Endothelial cell (in vitro differentiated cells): ENCODE measurements at regions not wholly inside any gene's neighbourhood (a gene's known extent, or its start where the extent isn't known, plus 50 kb on each side); places are given as distances from the start of the nearest gene placed in this dataset.

Source experiments
- DNase-seq: peaks from one replicate; pipeline ENCODE4 v3.0.0; 2021; ENCODE audit warnings: low spot score
- H3K27ac Mint-ChIP-seq: one replicate; pipeline ENCODE4 v1.8.0; 2021; ENCODE audit warnings: mixed read lengths, inconsistent platforms; ENCODE audit not compliant: unreplicated experiment
- H3K27me3 Mint-ChIP-seq: one replicate; pipeline ENCODE4 v1.8.0; 2021; ENCODE audit warnings: mild to moderate bottlenecking, moderate library complexity, mixed read lengths, inconsistent platforms; ENCODE audit not compliant: unreplicated experiment
- H3K36me3 Mint-ChIP-seq: one replicate; pipeline ENCODE4 v1.8.0; 2021; ENCODE audit warnings: mild to moderate bottlenecking, low read depth, mixed read lengths, inconsistent platforms; ENCODE audit not compliant: unreplicated experiment
- H3K4me1 Mint-ChIP-seq: one replicate; pipeline ENCODE4 v1.8.0; 2021; ENCODE audit warnings: mild to moderate bottlenecking, mixed read lengths, inconsistent platforms; ENCODE audit not compliant: unreplicated experiment
- H3K4me3 Mint-ChIP-seq: one replicate; pipeline ENCODE4 v1.8.0; 2021; ENCODE audit warnings: mild to moderate bottlenecking, mixed read lengths, inconsistent platforms; ENCODE audit not compliant: unreplicated experiment
- H3K9me3 Mint-ChIP-seq: one replicate; pipeline ENCODE4 v1.8.0; 2021; ENCODE audit warnings: mixed read lengths, inconsistent platforms; ENCODE audit not compliant: unreplicated experiment
- TF ChIP-seq, protein P1 (sequence below): fragments of 200-600 bp; sonication (generic); IDR thresholded peaks from one replicate; pipeline ENCODE4 v1.5.0; 2021; ENCODE audit warnings: antibody characterized with exemption; ENCODE audit not compliant: unreplicated experiment

DNA sequence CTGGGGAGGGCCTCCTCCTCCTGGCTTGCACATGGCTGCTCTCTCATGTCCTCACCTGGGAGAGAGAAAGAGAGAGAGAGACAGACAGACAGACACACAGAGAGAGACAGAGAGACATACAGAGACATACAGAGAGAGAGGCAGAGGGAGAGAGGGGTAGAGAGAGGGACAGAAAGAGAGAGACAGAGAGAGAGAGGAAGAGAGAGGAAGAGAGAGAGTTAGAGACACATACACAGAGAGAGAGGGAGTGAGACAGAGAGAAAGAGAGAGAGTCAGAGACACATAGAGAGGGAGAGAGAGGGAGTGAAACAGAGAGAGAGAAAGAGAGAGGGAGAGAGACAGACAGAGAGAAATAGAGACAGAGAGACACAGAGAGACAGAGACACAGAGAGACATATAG is 103.6 kb upstream of the ESRRB start:
- TF ChIP-seq, protein P1, sequence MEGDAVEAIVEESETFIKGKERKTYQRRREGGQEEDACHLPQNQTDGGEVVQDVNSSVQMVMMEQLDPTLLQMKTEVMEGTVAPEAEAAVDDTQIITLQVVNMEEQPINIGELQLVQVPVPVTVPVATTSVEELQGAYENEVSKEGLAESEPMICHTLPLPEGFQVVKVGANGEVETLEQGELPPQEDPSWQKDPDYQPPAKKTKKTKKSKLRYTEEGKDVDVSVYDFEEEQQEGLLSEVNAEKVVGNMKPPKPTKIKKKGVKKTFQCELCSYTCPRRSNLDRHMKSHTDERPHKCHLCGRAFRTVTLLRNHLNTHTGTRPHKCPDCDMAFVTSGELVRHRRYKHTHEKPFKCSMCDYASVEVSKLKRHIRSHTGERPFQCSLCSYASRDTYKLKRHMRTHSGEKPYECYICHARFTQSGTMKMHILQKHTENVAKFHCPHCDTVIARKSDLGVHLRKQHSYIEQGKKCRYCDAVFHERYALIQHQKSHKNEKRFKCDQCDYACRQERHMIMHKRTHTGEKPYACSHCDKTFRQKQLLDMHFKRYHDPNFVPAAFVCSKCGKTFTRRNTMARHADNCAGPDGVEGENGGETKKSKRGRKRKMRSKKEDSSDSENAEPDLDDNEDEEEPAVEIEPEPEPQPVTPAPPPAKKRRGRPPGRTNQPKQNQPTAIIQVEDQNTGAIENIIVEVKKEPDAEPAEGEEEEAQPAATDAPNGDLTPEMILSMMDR: no peak
- DNase-seq: no peak
- Mint-ChIP-seq H3K9me3 (no peaks in the 10 kb centered on the region), H3K4me1 (no peaks in the 10 kb centered on the region), H3K4me3 (no peak overlapping the region), H3K27ac (no peak overlapping the region), H3K27me3 (no peaks in the 10 kb centered on the region), H3K36me3 (no peaks in the 10 kb centered on the region)

DNA sequence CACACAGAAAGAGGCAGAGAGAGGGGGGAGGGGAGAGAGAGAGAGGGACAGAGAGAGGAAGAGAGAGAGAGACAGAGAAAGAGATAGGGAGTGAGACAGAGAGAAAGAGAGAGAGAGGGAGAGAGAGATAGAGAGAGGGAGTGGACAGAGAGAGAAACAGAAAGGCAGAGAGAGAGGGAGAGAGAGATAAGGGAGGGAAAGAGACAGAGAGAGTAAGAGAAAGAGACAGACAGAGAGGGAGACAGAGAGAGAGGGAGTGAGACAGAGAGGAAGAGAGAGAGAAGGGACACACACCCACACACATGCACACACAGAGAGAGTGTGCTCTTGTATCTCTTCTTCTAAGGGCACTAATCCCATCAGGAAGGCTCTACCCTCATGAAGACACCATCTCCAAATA is 103.2 kb upstream of the ESRRB start:
- Mint-ChIP-seq H3K36me3 (no peaks in the 10 kb centered on the region), H3K4me1 (no peaks in the 10 kb centered on the region), H3K27me3 (no peaks in the 10 kb centered on the region), H3K4me3 (no peak overlapping the region), H3K27ac (no peak overlapping the region), H3K9me3 (no peaks in the 10 kb centered on the region)
- TF ChIP-seq, protein P1: no peak
- no peak for DNase-seq

DNA sequence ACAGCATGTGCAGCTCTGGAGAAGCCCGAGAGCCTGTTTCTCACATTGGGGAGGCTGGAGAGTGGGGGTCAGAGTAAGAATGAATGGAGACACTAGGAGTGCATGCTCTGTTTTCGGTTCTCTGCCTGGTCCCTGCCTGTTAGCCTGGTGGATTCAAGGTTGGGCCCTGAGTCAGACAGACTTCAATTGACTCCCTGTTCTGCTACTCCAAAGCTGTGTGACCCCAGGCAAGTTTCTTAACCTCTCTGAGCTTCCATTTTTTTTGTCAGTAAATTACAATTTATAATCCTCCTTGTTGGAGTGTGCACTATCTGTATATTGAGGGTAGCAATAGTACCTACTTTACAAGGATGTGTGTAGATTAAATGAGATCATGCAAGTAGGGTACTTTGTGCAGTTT is 102.6 kb upstream of the ESRRB start:
- H3K36me3 Mint-ChIP-seq: no peaks in the 10 kb centered on the region

DNA sequence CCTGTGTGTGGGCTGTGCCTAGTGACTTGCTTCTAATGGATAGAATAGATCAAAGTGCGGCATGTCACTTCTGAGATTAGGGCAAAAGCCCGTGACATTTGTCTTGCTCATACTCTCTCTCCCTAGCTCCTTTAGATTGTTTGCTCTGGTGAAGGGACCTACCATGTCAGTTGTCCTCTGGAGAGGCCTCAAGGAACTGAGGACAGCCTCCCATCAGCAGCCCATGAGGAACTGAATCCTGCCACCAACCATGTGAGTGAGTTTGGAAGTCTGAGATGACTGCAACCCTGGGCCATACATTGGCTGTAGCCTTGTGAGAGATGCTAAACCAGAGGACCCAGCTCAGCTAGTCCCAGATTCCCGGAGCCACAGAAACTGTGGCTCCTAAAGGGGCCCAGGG is 101.6 kb upstream of the ESRRB start:
- H3K27me3 Mint-ChIP-seq: no peaks in the 10 kb centered on the region
- TF ChIP-seq, protein P1: no peak
- H3K9me3 Mint-ChIP-seq: no peaks in the 10 kb centered on the region
- no peaks in the 10 kb centered on the region for H3K36me3 Mint-ChIP-seq
- H3K27ac Mint-ChIP-seq: no peak overlapping the region
- H3K4me3 Mint-ChIP-seq: no peak overlapping the region
- DNase-seq: no peak
- no peaks in the 10 kb centered on the region for H3K4me1 Mint-ChIP-seq

More for the DNA sequence above, 102.6 kb upstream of the ESRRB start:
- TF ChIP-seq, protein P1: no peak
- Mint-ChIP-seq H3K27ac (no peak overlapping the region), H3K9me3 (no peaks in the 10 kb centered on the region), H3K4me3 (no peak overlapping the region), H3K4me1 (no peaks in the 10 kb centered on the region), H3K27me3 (no peaks in the 10 kb centered on the region)
- no peak for DNase-seq

DNA sequence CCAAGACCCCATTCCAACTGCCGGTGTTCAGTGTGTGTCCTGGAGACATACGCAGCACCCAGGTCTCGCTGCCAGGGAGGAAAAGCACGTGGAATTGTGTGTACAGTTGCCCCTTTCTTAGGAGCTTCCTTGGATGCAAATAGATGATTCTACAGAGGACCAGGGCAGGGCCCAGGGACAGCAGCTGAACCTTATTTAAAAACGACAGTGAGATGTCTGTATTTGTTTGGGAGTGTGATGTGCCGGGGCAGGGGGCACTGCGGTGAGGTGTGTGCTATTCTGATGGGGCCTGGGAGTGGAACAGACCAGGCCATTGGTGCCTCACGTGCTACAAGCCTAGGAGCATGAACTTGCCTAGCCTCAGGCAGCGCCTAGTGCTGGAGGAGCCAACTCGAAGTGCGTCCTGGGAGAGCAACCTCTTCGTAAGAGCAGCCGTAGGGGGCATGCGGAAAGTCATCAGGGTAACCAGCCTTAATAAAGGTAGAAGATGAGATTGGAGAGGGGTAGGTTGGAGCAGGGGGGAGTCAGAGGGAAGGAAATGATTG is 98.3 kb upstream of the ESRRB start:
- Mint-ChIP-seq H3K36me3 (no peaks in the 10 kb centered on the region), H3K27me3 (no peaks in the 10 kb centered on the region), H3K4me1 (no peaks in the 10 kb centered on the region), H3K4me3 (no peak overlapping the region), H3K9me3 (no peaks in the 10 kb centered on the region), H3K27ac (no peak overlapping the region)
- TF ChIP-seq, protein P1: no peak
- DNase-seq: no peak
